ENCODE measurements at regions not wholly inside any gene's neighbourhood (a gene's known extent, or its start where the extent isn't known, plus 50 kb on each side); places are given as distances from the start of the nearest gene placed in this dataset.

GRCh38 chr18:30440351-30440750 is 602.2 kb downstream of the DSC3 start:
- Histone ChIP-seq H3K4me3 (no peak overlapping the region), H3K9me3 (no peaks in the 10 kb centered on the region), H3K27ac (no peak overlapping the region), H3K4me1 (no peaks in the 10 kb centered on the region), H3K4me2 (no peak overlapping the region)
- no peak for TF ChIP-seq FOXS1 (CRISPR knock-in tag; IDR thresholded peaks at IDR 0.05)
- TF ChIP-seq ZSCAN20 (CRISPR knock-in tag; IDR thresholded peaks at IDR 0.05): no peak
- no peak for TF ChIP-seq NR3C1 (IDR thresholded peaks at IDR 0.05)
- TF ChIP-seq RNF2 (IDR thresholded peaks at IDR 0.05; ENCODE audit: borderline replicate concordance, low read depth): no peak
- no peak for TF ChIP-seq PHF8 (IDR thresholded peaks at IDR 0.05; ENCODE audit: borderline replicate concordance, low read depth)
- no peak for TF ChIP-seq JUN (IDR thresholded peaks at IDR 0.05)
- no peak for TF ChIP-seq TFCP2L1 (CRISPR knock-in tag; IDR thresholded peaks at IDR 0.05)
- no peak for TF ChIP-seq CTCF (IDR thresholded peaks at IDR 0.05)
- TF ChIP-seq BCL3 (IDR thresholded peaks at IDR 0.05): no peak
- no peak for TF ChIP-seq NPAS2 (CRISPR knock-in tag; IDR thresholded peaks at IDR 0.05; ENCODE audit: borderline replicate concordance)
- TF ChIP-seq USF2 (IDR thresholded peaks at IDR 0.05): no peak
- TF ChIP-seq HOXA7 (CRISPR knock-in tag; IDR thresholded peaks at IDR 0.05): no peak
- TF ChIP-seq CBX2 (IDR thresholded peaks at IDR 0.05; ENCODE audit: borderline replicate concordance, low read depth): no peak
- TF ChIP-seq POLR2AphosphoS2 (conservative IDR thresholded peaks at IDR 0.05; ENCODE audit: low read length): no peak
- TF ChIP-seq CHD4 (IDR thresholded peaks at IDR 0.05; ENCODE audit: borderline replicate concordance): no peak
- TF ChIP-seq EHF (CRISPR knock-in tag; IDR thresholded peaks at IDR 0.05): no peak
- TF ChIP-seq JUNB (IDR thresholded peaks at IDR 0.05): no peak
- WGBS (ENCODE audit: missing lambda C conversion rate): 0% methylated on average over 2 of the region's 2 CpGs
- ATAC-seq (no peak), FAIRE-seq (no peak), DNase-seq (ENCODE audit: low read depth in 1 of 2, low spot score in 1 of 2) (no peak)
- CTCF ChIA-PET: no interaction called here
- POLR2A ChIA-PET: no interaction called here

- ATAC-seq (no peak), FAIRE-seq (no peak), DNase-seq (ENCODE audit: low read depth in 1 of 2, low spot score in 1 of 2) (no peak)
- ChIA-PET POLR2A (no interaction called here), CTCF (no interaction called here)
- no peak for TF ChIP-seq EHF (CRISPR knock-in tag; IDR thresholded peaks at IDR 0.05)
- TF ChIP-seq HOXA7 (CRISPR knock-in tag; IDR thresholded peaks at IDR 0.05): no peak
- no peak for TF ChIP-seq MAZ (IDR thresholded peaks at IDR 0.05; ENCODE audit: borderline replicate concordance, low read depth, low read length)
- TF ChIP-seq POLR2AphosphoS2 (conservative IDR thresholded peaks at IDR 0.05; ENCODE audit: low read length): no peak
- TF ChIP-seq FOSB (CRISPR knock-in tag; IDR thresholded peaks at IDR 0.05): no peak
- TF ChIP-seq HOXB13 (CRISPR knock-in tag; IDR thresholded peaks at IDR 0.05; ENCODE audit: low read depth): no peak
- no peak for TF ChIP-seq CBX2 (IDR thresholded peaks at IDR 0.05; ENCODE audit: borderline replicate concordance, low read depth)
- TF ChIP-seq HEYL (CRISPR knock-in tag; IDR thresholded peaks at IDR 0.05): no peak
- TF ChIP-seq RFX5 (IDR thresholded peaks at IDR 0.05): no peak
- no peak for TF ChIP-seq TP53 (CRISPR knock-in tag; IDR thresholded peaks at IDR 0.05)
- 50% methylated on average over 1 of the region's 2 CpGs for WGBS (ENCODE audit: missing lambda C conversion rate)
- no peaks in the 10 kb centered on the region for H3K9me3 ChIP-seq
- no peak overlapping the region for H3K4me2 ChIP-seq
- no peaks in the 10 kb centered on the region for H3K4me1 ChIP-seq
- no peak overlapping the region for H3K27ac ChIP-seq
- no peak overlapping the region for H3K4me3 ChIP-seq
These were observed 603.4 kb downstream of the DSC3 start for GRCh38 chr18:30439174-30439573.
